BE2C (cell line): ENCODE measurements at regions not wholly inside any gene's neighbourhood (a gene's known extent, or its start where the extent isn't known, plus 50 kb on each side); places are given as distances from the start of the nearest gene placed in this dataset.

Experiments used
- DNase-seq: peaks from one replicate; pipeline ENCODE4 v3.0.0-alpha.2; 2020
- H3K27me3 ChIP-seq: fragments of 250-450 bp; sonication (Bioruptor Pico); 2 replicates; pipeline ENCODE4 v1.5.1; 2020; ENCODE audit warnings: mild to moderate bottlenecking
- H3K36me3 ChIP-seq: fragments of 250-450 bp; sonication (Bioruptor Pico); 2 replicates; pipeline ENCODE4 v1.5.1; 2020; ENCODE audit warnings: mild to moderate bottlenecking
- H3K4me1 ChIP-seq: fragments of 250-450 bp; sonication (Bioruptor Pico); 2 replicates; pipeline ENCODE4 v1.5.1; 2020
- H3K4me3 ChIP-seq: 2 replicates; pipeline ENCODE4 v1.5.1; 2011; ENCODE audit warnings: low read depth, low read length
- H3K9me3 ChIP-seq: fragments of 250-450 bp; sonication (Bioruptor Pico); 2 replicates; pipeline ENCODE4 v1.5.1; 2020
- CTCF ChIP-seq: IDR thresholded peaks from 2 replicates; pipeline ENCODE4 v1.5.1; 2012; ENCODE audit warnings: mild to moderate bottlenecking, low read depth, low read length

- H3K36me3 ChIP-seq: no peaks in the 10 kb centered on the region
- DNase-seq: no peak
- H3K9me3 ChIP-seq: no peaks in the 10 kb centered on the region
- TF ChIP-seq CTCF: no peak
- no peaks in the 10 kb centered on the region for H3K4me1 ChIP-seq
- no peak overlapping the region for H3K4me3 ChIP-seq
- H3K27me3 ChIP-seq: no peaks in the 10 kb centered on the region
Observed at GRCh38 chr2:48250474-48250844, 64.0 kb upstream of the FOXN2 start.

- no peak for TF ChIP-seq CTCF
- H3K9me3 ChIP-seq: no peaks in the 10 kb centered on the region
- no peak for DNase-seq
- no peaks in the 10 kb centered on the region for H3K27me3 ChIP-seq
- H3K4me1 ChIP-seq: no peaks in the 10 kb centered on the region
- H3K36me3 ChIP-seq: no peaks in the 10 kb centered on the region
- no peak overlapping the region for H3K4me3 ChIP-seq
Observed at GRCh38 chr2:48250943-48251342, 63.5 kb upstream of the FOXN2 start.

GRCh38 chr2:48251437-48252148, 62.9 kb upstream of the FOXN2 start:
- H3K4me1 ChIP-seq: no peaks in the 10 kb centered on the region
- H3K27me3 ChIP-seq: no peaks in the 10 kb centered on the region
- no peak overlapping the region for H3K4me3 ChIP-seq
- TF ChIP-seq CTCF: no peak
- no peaks in the 10 kb centered on the region for H3K9me3 ChIP-seq
- no peak for DNase-seq
- no peaks in the 10 kb centered on the region for H3K36me3 ChIP-seq

GRCh38 chr2:48253301-48253700, 61.2 kb upstream of the FOXN2 start:
- H3K27me3 ChIP-seq: no peaks in the 10 kb centered on the region
- DNase-seq: no peak
- no peaks in the 10 kb centered on the region for H3K9me3 ChIP-seq
- no peak overlapping the region for H3K4me3 ChIP-seq
- TF ChIP-seq CTCF: no peak
- H3K36me3 ChIP-seq: no peaks in the 10 kb centered on the region
- no peaks in the 10 kb centered on the region for H3K4me1 ChIP-seq

- Histone ChIP-seq H3K27me3 (no peaks in the 10 kb centered on the region), H3K4me3 (no peak overlapping the region), H3K9me3 (no peaks in the 10 kb centered on the region), H3K4me1 (no peaks in the 10 kb centered on the region), H3K36me3 (no peaks in the 10 kb centered on the region)
- TF ChIP-seq CTCF: no peak
- no peak for DNase-seq
Observed at GRCh38 chr2:48254839-48255238, 59.6 kb upstream of the FOXN2 start.

GRCh38 chr2:48257456-48257855, 57.0 kb upstream of the FOXN2 start:
- no peak for TF ChIP-seq CTCF
- H3K4me1 ChIP-seq: no peaks in the 10 kb centered on the region
- H3K27me3 ChIP-seq: no peaks in the 10 kb centered on the region
- no peaks in the 10 kb centered on the region for H3K36me3 ChIP-seq
- H3K9me3 ChIP-seq: no peaks in the 10 kb centered on the region
- no peak overlapping the region for H3K4me3 ChIP-seq
- DNase-seq: no peak
